Fibroblast of lung (primary cell): ENCODE measurements at regions not wholly inside any gene's neighbourhood (a gene's known extent, or its start where the extent isn't known, plus 50 kb on each side); places are given as distances from the start of the nearest gene placed in this dataset.

Experiments used
- DNase-seq, 2 donors: peaks; one replicate each; pipeline versions ENCODE4 v3.0.0 to v3.0.0-alpha.2; 2010; ENCODE audit warnings: low read depth in 2 of 2
- H2AFZ ChIP-seq: 2 replicates; pipeline ENCODE4 v1.5.1; 2012; ENCODE audit warnings: low read length, control low read depth, inconsistent platforms
- H3K27ac ChIP-seq: 2 replicates; pipeline ENCODE4 v1.5.1; 2011; ENCODE audit warnings: low read length, control low read depth; ENCODE audit not compliant: insufficient read depth
- H3K27me3 ChIP-seq: 2 replicates; pipeline ENCODE4 v1.5.1; 2011; ENCODE audit warnings: mild to moderate bottlenecking, low read length; ENCODE audit not compliant: control insufficient read depth, insufficient read depth
- H3K36me3 ChIP-seq: 2 replicates; pipeline ENCODE4 v1.5.1; 2011; ENCODE audit warnings: low read length; ENCODE audit not compliant: control insufficient read depth, insufficient read depth
- H3K4me1 ChIP-seq: 2 replicates; pipeline ENCODE4 v1.5.1; 2011; ENCODE audit warnings: low read length; ENCODE audit not compliant: control insufficient read depth, insufficient read depth; ENCODE audit errors: extremely low read depth
- H3K4me2 ChIP-seq: 2 replicates; pipeline ENCODE4 v1.5.1; 2011; ENCODE audit warnings: low read length, control low read depth; ENCODE audit not compliant: insufficient read depth; ENCODE audit errors: extremely low read depth
- H3K4me3 ChIP-seq, 4 experiments: fragments of 200-600 bp in 1 of 4; sonication (generic) in 1 of 4; replicated peaks in 1 of 4; 2 replicates each; pipeline ENCODE4 v1.5.1; 2011 to 2016; ENCODE audit warnings: low read length in 4 of 4, low read depth in 3 of 4, mild to moderate bottlenecking in 3 of 4, control low read depth in 2 of 4, inconsistent platforms in 1 of 4, mixed read lengths in 1 of 4; ENCODE audit not compliant: insufficient read depth in 1 of 4; ENCODE audit errors: control extremely low read depth in 1 of 4
- H3K79me2 ChIP-seq: 2 replicates; pipeline ENCODE4 v1.5.1; 2012; ENCODE audit warnings: mild to moderate bottlenecking, low read length, inconsistent platforms; ENCODE audit not compliant: control insufficient read depth, insufficient read depth
- H3K9ac ChIP-seq: 2 replicates; pipeline ENCODE4 v1.5.1; 2011; ENCODE audit warnings: mild to moderate bottlenecking, low read length, control low read depth; ENCODE audit not compliant: insufficient read depth
- H3K9me3 ChIP-seq: 2 replicates; pipeline ENCODE4 v1.5.1; 2012; ENCODE audit warnings: low read depth, low read length; ENCODE audit not compliant: control insufficient read depth, insufficient read depth
- H4K20me1 ChIP-seq: 2 replicates; pipeline ENCODE4 v1.5.1; 2011; ENCODE audit warnings: low read length; ENCODE audit not compliant: control insufficient read depth, insufficient read depth; ENCODE audit errors: extremely low read depth
- EZH2 ChIP-seq: IDR thresholded peaks from 2 replicates; pipeline ENCODE4 v1.5.1; 2012; ENCODE audit warnings: low read length, control low read depth, mild to moderate bottlenecking; ENCODE audit errors: missing control alignments
- TF ChIP-seq, protein P1 (sequence below), 2 donors: IDR thresholded peaks in 1 of 2; conservative IDR thresholded peaks in 1 of 2; 1 replicate in 1 of 2; 2 replicates in 1 of 2; pipeline ENCODE4 v1.5.1; 2011 to 2012; ENCODE audit warnings: low read length in 2 of 2, control low read depth in 1 of 2, inconsistent platforms in 1 of 2, low read depth in 1 of 2, mild to moderate bottlenecking in 1 of 2

GRCh38 chr1:94316183-94316582, 78.8 kb upstream of the ARHGAP29 start:
- Histone ChIP-seq H2AFZ (no peak overlapping the region), H3K9me3 (no peaks in the 10 kb centered on the region), H3K27ac (no peak overlapping the region), H4K20me1 (no peaks in the 10 kb centered on the region), H3K4me1 (no peaks in the 10 kb centered on the region), H3K36me3 (no peaks in the 10 kb centered on the region), H3K4me2 (no peak overlapping the region), H3K4me3 (no peak overlapping the region), H3K79me2 (no peaks in the 10 kb centered on the region), H3K9ac (no peak overlapping the region), H3K27me3 (no peaks in the 10 kb centered on the region)
- DNase-seq: no peak
- TF ChIP-seq, protein P1, sequence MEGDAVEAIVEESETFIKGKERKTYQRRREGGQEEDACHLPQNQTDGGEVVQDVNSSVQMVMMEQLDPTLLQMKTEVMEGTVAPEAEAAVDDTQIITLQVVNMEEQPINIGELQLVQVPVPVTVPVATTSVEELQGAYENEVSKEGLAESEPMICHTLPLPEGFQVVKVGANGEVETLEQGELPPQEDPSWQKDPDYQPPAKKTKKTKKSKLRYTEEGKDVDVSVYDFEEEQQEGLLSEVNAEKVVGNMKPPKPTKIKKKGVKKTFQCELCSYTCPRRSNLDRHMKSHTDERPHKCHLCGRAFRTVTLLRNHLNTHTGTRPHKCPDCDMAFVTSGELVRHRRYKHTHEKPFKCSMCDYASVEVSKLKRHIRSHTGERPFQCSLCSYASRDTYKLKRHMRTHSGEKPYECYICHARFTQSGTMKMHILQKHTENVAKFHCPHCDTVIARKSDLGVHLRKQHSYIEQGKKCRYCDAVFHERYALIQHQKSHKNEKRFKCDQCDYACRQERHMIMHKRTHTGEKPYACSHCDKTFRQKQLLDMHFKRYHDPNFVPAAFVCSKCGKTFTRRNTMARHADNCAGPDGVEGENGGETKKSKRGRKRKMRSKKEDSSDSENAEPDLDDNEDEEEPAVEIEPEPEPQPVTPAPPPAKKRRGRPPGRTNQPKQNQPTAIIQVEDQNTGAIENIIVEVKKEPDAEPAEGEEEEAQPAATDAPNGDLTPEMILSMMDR (conservative IDR thresholded peaks at IDR 0.05 in 1 of 2, IDR thresholded peaks at IDR 0.05 in 1 of 2; ENCODE audit: low read depth in 1 of 2, low read length in 2 of 2): no peak
- TF ChIP-seq EZH2: no peak

DNA sequence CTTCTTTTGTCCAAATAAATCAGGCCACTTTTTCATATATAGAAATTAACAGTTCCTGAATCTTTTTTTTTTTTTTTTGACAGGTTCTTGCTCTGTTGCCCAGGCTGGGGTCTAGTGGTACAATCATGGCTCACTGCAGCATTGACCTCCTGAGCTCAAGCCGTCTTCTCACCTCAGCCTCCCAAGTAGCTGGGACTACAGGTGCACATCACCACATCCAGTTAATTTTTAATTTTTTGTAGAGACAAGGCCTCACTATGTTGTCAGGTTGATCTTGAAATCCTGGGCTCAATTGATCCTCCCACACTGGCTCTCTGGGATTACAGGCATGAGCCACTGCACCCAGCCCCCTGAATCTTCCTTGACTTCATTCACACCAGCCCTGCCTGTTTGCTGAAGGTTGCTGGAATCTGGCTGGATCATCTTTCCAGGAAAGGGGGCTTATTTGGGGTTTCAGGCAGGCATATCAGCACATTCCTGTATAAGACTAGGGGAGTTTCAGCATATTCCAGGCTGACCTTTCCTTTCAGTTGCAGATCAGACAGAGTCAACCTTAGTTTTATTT, 78.2 kb upstream of the ARHGAP29 start:
- H3K36me3 ChIP-seq: no peaks in the 10 kb centered on the region
- H3K79me2 ChIP-seq: no peaks in the 10 kb centered on the region
- H3K9ac ChIP-seq: no peak overlapping the region
- H3K4me2 ChIP-seq: no peak overlapping the region
- no peaks in the 10 kb centered on the region for H3K27me3 ChIP-seq
- no peaks in the 10 kb centered on the region for H3K9me3 ChIP-seq
- no peak overlapping the region for H3K27ac ChIP-seq
- no peak overlapping the region for H3K4me3 ChIP-seq
- TF ChIP-seq, protein P1 (conservative IDR thresholded peaks at IDR 0.05 in 1 of 2, IDR thresholded peaks at IDR 0.05 in 1 of 2; ENCODE audit: low read depth in 1 of 2, low read length in 2 of 2): no peak
- TF ChIP-seq EZH2: no peak
- DNase-seq: no peak
- no peak overlapping the region for H2AFZ ChIP-seq
- peaks cover 3% of the 10 kb centered on the region for H3K4me1 ChIP-seq
- no peaks in the 10 kb centered on the region for H4K20me1 ChIP-seq

DNA sequence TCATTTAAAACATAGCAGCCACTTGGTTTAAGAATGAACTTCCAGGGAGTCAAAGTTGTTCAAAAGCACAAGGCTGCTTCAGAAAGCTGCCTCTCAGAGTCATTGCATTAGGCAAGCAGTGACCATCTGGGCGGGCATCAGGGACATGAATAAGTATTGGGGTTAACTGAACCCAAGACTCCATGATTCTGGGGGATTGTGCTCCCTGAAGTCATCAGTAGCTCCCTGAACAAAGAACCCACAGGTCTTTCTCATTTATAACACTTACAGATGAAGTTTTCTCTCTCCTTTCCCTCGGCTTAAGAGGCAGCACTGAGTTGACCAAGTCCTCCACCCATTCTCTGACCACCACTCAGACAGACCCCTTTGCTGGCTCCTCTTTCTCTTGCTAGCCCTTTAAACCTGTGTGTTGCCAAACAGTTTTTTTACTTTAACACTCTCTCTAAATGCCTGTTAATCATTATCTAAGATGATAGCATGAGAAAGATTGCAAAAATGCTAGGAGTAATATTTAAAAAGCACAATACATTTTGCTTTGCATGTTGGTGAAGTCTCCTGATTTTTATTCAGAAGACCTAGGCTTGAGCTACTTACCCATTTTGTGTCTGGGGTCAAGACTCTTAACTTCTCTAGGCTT, 77.0 kb upstream of the ARHGAP29 start:
- H3K79me2 ChIP-seq: no peaks in the 10 kb centered on the region
- H3K4me2 ChIP-seq: no peak overlapping the region
- no peak overlapping the region for H3K27ac ChIP-seq
- no peaks in the 10 kb centered on the region for H4K20me1 ChIP-seq
- H3K36me3 ChIP-seq: no peaks in the 10 kb centered on the region
- no peaks in the 10 kb centered on the region for H3K27me3 ChIP-seq
- no peak overlapping the region for H3K9ac ChIP-seq
- DNase-seq: no peak
- H3K9me3 ChIP-seq: no peaks in the 10 kb centered on the region
- TF ChIP-seq EZH2: no peak
- TF ChIP-seq, protein P1 (conservative IDR thresholded peaks at IDR 0.05 in 1 of 2, IDR thresholded peaks at IDR 0.05 in 1 of 2; ENCODE audit: low read depth in 1 of 2, low read length in 2 of 2): no peak
- H2AFZ ChIP-seq: no peak overlapping the region
- H3K4me1 ChIP-seq: peaks cover 8% of the 10 kb centered on the region
- H3K4me3 ChIP-seq: no peak overlapping the region
